GM18909 (cell line): ENCODE measurements at regions not wholly inside any gene's neighbourhood (a gene's known extent, or its start where the extent isn't known, plus 50 kb on each side); places are given as distances from the start of the nearest gene placed in this dataset.
"Not testable (repeated sequence)": the region's sequence is repeated elsewhere in the genome, so short reads cannot be mapped to it uniquely, and the experiment has no call there.

Experiments used
- ATAC-seq: cut with Tn5 transposase; IDR thresholded peaks from one replicate; pipeline ENCODE4 v1.9.1; 2021; ENCODE audit warnings: mild to moderate bottlenecking; ENCODE audit not compliant: unreplicated experiment, poor library complexity

GRCh38 chr14:41298328-41298690 is 308.4 kb upstream of the LRFN5 start:
- no peak for ATAC-seq

GRCh38 chr14:41297576-41298327 is 308.9 kb upstream of the LRFN5 start:
- ATAC-seq = no peak

- ATAC-seq = no peak
Measured at GRCh38 chr14:41295734-41296133, 310.9 kb upstream of the LRFN5 start.

- no peak for ATAC-seq
Measured at GRCh38 chr14:41289025-41289424, 317.7 kb upstream of the LRFN5 start.

- no peak for ATAC-seq
Measured at GRCh38 chr14:41285186-41285748, 321.4 kb upstream of the LRFN5 start.

DNA sequence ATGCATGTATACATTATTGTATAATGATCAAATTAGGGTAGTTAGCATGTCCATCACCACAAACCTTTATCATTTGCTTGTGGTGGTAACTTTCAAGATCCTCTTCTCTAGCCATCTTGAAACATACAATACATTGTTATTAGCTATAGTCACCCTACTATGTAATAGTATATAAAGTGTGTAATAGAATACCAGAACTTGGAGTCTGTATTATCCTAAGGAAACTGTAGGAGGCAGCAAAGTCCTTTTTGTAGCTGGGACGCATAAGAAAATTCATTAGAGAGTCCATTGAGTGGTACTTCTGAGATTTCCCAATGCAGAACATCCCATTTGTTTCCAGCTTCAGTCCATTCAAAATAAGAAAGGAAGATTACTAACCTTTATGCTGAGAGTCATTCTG is 325.9 kb upstream of the LRFN5 start:
- ATAC-seq = no peak

- no peak for ATAC-seq
Measured at GRCh38 chr14:41277450-41277849, 329.2 kb upstream of the LRFN5 start.

- ATAC-seq = no peak
Measured at GRCh38 chr14:41257476-41257875, 349.2 kb upstream of the LRFN5 start.

DNA sequence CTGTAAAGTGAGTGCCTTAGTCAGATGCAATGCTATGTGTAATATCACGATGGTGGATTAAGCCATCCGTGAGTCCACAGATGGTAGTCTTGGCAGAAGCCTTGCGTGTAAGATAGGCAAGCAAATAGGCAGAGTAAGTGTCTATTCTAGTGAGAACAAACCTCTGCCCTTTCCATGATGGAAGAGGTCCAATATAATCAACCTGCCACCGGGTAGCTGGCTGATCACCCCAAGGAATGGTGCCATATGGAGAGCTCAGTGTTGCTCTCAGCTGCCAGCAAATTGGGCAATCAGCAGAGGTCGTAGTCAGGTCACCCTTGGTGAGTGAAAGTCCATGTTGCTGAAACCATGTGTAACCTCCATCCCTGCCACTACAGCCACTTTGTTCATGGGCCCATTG is 371.2 kb upstream of the LRFN5 start:
- ATAC-seq = no peak

DNA sequence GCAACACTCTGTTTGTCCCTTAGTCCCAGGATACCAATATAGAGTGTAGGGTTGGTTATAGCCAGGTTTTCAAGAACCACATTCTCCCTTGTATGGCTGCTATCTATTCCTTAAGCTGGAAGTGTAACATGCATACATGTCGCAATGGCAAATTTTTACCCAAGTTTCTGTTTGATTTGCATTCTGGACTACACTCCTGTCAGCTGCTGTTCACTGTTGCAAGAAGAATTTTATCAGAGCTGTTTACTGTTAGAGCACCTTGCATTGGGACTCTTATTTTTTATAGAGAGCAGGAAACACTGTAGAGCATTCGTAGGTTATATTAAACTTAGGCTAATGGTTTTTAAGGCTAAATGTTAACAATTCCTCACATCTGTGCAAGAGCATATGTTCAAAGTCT is 376.0 kb upstream of the LRFN5 start:
- ATAC-seq = no peak

- ATAC-seq = no peak
Measured at GRCh38 chr14:41229824-41230223, 376.9 kb upstream of the LRFN5 start.

DNA sequence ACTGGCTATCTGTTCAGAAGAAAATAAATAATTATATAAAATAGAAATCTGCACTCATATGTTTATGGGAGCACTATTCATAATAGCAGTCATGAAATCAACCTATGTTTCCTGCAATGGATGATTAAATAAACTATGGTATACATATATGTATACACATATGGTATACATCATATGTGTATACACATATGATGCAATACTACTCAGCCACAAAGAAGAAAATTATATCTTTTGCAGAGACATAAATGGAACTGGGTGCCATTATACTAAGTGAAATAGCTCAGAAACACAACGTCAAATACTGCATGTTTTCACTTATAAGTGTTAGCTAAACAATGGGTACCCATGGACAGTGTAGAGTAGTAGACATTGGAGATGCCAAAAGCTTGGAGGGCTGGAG is 381.2 kb upstream of the LRFN5 start:
- ATAC-seq = no peak

DNA sequence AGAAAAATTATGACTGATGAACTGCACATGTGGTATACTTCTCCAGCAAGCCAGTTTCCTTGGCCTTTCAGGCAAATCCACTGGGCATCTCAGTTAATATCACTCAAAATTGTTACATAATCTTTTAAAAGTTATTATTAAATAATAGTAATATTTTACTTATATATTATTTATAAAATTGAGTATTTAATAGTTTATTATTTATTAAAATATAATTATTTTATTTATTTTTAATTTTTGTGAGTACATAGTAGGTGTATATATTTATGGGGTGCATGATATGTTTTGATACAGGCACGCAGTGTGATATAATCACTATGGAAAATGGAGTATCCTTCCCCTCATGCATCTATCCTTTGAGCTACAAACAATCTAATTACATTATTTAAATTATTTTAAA is 384.1 kb upstream of the LRFN5 start:
- ATAC-seq = no peak

- ATAC-seq = not testable (repeated sequence)
Measured at GRCh38 chr14:41214978-41215377, 391.7 kb upstream of the LRFN5 start.

DNA sequence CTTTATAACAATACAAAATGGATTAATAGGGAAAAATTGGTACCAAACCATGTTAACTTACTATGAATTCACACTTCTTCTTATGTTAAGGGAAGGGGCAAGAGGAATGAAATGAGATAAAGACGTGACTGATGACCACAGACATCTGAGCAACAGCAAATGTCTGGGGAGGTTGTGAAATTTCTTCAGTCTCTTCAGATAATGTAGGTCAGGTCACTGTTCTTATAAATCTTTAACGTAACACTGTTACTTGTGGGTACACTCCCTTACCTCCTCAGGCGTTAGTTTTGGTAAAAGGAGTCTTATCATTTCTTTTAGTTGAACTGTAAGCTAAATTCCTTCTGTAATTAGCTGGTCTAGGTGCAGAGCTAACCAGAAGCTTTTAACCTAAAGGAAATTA is 405.0 kb upstream of the LRFN5 start:
- no peak for ATAC-seq

DNA sequence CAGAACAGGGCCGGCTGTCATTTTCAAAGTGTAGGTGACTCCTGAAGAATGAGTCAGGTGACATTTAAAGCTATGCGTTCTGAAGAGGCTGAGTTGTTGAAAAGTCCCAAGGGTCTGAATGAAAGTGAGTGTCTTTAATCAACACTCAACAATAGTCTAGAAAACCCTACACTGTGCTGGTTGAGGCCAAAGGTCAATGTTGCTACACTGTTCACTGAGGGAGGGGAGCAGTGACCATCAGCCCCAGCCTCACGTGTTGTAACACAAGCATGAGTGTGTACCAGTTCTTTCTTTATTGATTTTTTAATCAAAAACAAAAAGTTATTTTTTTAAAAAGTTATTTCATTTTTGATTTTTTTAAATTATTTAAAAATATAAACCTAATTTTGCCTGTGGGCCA is 418.8 kb upstream of the LRFN5 start:
- ATAC-seq = no peak

GRCh38 chr14:41171045-41171444 is 435.6 kb upstream of the LRFN5 start:
- ATAC-seq = no peak

- ATAC-seq = no peak
Measured at GRCh38 chr14:41167040-41167439, 439.6 kb upstream of the LRFN5 start.

DNA sequence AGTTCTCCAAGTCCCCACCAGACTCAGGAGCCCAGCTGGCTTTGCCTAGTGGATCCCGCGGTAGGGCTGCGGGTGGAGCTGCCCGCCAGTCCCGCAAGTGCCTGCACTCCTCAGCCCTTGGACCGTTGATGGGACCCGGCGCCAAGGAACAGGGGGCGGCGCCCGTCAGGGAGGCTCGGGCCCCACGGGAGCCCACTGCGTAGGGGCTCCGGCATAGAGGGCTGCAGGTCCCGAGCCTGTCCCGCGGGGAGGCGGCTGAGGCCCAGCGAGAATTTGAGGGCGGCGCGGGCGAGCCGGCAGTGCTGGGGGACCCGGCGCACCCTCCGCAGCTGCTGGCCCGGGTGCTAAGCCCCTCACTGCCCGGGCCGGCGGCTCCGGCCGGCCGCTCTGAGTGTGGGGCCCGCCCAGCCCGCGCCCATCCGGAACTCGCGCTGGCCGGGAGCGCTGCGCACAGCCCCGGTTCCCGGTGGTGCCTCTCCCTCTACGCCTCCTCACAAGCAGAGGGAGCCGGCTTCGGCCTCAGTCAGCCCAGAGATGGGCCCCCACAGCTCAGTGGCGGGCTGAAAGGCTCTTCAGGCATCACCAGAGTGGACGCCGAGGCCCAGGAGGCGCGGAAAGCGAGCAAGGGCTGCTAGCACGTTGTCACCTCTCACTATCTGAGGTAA is 452.4 kb upstream of the LRFN5 start:
- ATAC-seq = no peak

DNA sequence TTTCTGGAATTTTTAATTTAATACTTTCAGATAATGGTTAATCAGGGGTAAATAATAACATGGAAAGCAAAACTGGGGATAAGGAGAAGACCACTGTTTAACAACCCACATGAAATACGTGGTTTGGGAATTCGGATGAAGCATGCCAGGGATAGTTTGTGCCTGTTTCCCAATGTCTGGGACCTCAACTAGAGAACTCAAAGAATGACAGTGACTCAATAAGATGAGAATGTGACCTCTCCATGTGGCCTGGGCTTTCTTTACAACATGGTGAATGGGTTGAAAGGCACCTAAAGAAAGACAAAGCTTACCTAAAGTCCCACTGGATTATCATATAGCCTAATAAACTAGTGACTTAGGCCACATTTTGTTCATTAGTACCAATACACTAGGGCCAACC is 460.3 kb upstream of the LRFN5 start:
- ATAC-seq = no peak

- no peak for ATAC-seq
Measured at GRCh38 chr14:41144370-41144769, 462.3 kb upstream of the LRFN5 start.

GRCh38 chr14:41137741-41138140 is 468.9 kb upstream of the LRFN5 start:
- no peak for ATAC-seq
